ENCODE measurements at regions not wholly inside any gene's neighbourhood (a gene's known extent, or its start where the extent isn't known, plus 50 kb on each side); places are given as distances from the start of the nearest gene placed in this dataset.

- in situ Hi-C loops (cut with HindIII; ENCODE audit: low pct_unique_long_range_greater_than_20kb, low sequenced_read_pairs): no loop called here
- DNase-seq (ENCODE audit: low read depth, low spot score): no peak
These were observed 421.0 kb upstream of the THRB start for GRCh38 chr3:24915639-24916038.

- in situ Hi-C loops (cut with HindIII; ENCODE audit: low pct_unique_long_range_greater_than_20kb, low sequenced_read_pairs): no loop called here
- DNase-seq (ENCODE audit: low read depth, low spot score): no peak
These were observed 423.3 kb upstream of the THRB start for GRCh38 chr3:24917908-24918307.

GRCh38 chr3:24923570-24923969, 428.9 kb upstream of the THRB start:
- DNase-seq (ENCODE audit: low read depth, low spot score): no peak
- in situ Hi-C loops (cut with HindIII; ENCODE audit: low pct_unique_long_range_greater_than_20kb, low sequenced_read_pairs): no loop called here

- DNase-seq (ENCODE audit: low read depth, low spot score): no peak
- in situ Hi-C loops (cut with HindIII; ENCODE audit: low pct_unique_long_range_greater_than_20kb, low sequenced_read_pairs): no loop called here
These were observed 434.9 kb upstream of the THRB start for GRCh38 chr3:24929521-24929920.

DNA sequence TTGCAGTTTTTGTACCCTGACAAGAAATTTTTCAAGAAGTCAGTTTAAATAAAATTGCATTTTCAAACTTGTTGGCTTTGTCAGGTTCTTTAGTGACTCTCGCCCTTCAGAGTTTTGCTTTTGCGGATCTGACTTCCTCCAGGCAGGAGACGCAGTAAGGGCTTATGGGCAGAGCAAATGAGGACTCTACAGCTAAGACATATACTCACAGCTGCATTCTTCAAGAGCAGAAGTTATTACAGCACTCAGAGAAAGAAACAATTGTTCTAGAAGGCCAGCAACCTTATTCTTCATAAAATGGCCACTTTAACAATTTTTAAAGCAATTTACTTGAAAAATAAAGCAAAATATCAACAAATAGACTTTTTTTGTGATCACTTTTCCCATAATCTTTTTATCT, 438.8 kb upstream of the THRB start:
- DNase-seq (ENCODE audit: low read depth, low spot score): peak; percentile 26
- in situ Hi-C loops (cut with HindIII; ENCODE audit: low pct_unique_long_range_greater_than_20kb, low sequenced_read_pairs): no loop called here

DNA sequence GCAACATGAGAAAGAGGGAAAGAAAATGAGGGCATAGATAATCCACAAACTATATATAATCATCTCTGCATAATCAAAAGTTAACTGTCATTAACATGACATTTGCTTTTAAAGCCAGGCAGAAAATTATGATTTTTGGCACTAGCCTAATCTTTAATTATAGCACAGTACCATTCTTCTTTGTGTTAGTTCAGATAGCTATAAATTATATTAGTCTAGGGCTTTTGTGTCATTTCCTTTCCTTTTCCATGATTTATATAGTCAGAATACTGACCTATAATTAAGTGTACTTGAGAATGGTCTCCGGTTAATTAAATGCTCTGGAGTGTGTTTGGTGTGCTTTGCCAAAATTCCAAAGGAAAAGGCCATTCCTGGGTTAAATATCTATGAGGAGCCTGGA, 441.9 kb upstream of the THRB start:
- in situ Hi-C loops (cut with HindIII; ENCODE audit: low pct_unique_long_range_greater_than_20kb, low sequenced_read_pairs): no loop called here
- DNase-seq (ENCODE audit: low read depth, low spot score): no peak

- DNase-seq (ENCODE audit: low read depth, low spot score): no peak
- in situ Hi-C loops (cut with HindIII; ENCODE audit: low pct_unique_long_range_greater_than_20kb, low sequenced_read_pairs): no loop called here
These were observed 442.6 kb upstream of the THRB start for GRCh38 chr3:24937228-24937627.

- no peak for DNase-seq (ENCODE audit: low read depth, low spot score)
- in situ Hi-C loops (cut with HindIII; ENCODE audit: low pct_unique_long_range_greater_than_20kb, low sequenced_read_pairs): no loop called here
These were observed 443.1 kb upstream of the THRB start for GRCh38 chr3:24937780-24938179.

GRCh38 chr3:24943961-24944360, 449.3 kb upstream of the THRB start:
- peak; percentile 53 for DNase-seq (ENCODE audit: low read depth, low spot score)
- in situ Hi-C loops (cut with HindIII; ENCODE audit: low pct_unique_long_range_greater_than_20kb, low sequenced_read_pairs): no loop called here

DNA sequence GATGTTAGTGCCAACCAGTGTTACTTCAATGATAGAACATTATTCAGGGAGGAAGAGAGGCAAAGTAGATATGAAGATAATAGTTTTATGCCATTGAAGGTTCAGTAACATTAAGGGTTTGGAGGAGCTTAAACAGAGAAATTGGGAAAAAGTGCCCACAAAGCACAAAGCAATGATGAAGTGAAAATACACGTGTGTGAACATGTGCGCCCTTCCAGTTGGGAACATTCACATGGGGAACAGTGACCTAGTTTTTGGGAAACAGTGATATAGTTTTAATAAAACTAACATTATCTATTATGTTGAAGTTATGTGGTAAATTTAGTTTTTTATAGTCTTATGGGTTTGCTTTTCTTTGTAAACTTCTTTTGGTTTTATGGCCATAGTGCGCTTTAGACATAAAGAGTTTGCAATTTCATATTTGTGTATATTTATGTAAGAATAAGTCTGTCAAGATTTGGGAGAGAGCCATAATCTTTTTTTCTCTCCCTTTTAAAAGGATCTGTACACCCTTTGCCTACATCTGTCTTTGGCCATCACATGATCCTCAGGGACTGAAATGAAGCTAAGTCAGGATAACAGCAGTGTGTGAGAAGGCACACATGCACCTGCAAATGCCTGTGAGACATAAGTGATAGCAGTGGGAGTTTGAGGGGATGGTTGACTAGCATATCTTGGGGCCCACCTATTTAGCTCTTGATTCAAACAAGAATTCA, 450.3 kb upstream of the THRB start:
- in situ Hi-C loops (cut with HindIII; ENCODE audit: low pct_unique_long_range_greater_than_20kb, low sequenced_read_pairs): no loop called here
- no peak for DNase-seq (ENCODE audit: low read depth, low spot score)

GRCh38 chr3:24945563-24945962, 450.9 kb upstream of the THRB start:
- no peak for DNase-seq (ENCODE audit: low read depth, low spot score)
- in situ Hi-C loops (cut with HindIII; ENCODE audit: low pct_unique_long_range_greater_than_20kb, low sequenced_read_pairs): no loop called here

- DNase-seq (ENCODE audit: low read depth, low spot score): no peak
- in situ Hi-C loops (cut with HindIII; ENCODE audit: low pct_unique_long_range_greater_than_20kb, low sequenced_read_pairs): no loop called here
These were observed 452.5 kb upstream of the THRB start for GRCh38 chr3:24947103-24947502.

DNA sequence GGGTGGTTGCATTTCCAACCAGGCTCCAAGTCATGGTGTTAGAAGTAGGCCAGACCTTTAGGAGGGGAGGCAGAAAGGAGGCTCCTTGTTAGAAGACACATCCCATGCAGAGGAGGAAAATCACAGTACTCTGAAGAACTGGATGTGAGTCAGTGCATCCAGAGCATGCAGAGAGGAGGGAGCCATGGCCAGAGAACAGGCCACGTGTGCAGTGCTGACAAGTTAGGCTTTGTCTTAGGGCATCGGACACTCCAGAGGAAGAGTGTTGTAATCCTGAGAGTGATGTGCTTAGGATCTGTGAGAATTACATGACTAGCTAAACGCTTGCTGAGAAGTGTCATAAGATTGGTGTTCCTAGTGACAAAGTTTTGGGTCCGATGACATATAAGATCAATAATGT, 456.5 kb upstream of the THRB start:
- DNase-seq (ENCODE audit: low read depth, low spot score): peak; percentile 44
- in situ Hi-C loops (cut with HindIII; ENCODE audit: low pct_unique_long_range_greater_than_20kb, low sequenced_read_pairs): no loop called here

- in situ Hi-C loops (cut with HindIII; ENCODE audit: low pct_unique_long_range_greater_than_20kb, low sequenced_read_pairs): no loop called here
- no peak for DNase-seq (ENCODE audit: low read depth, low spot score)
These were observed 457.7 kb upstream of the THRB start for GRCh38 chr3:24952388-24952787.

DNA sequence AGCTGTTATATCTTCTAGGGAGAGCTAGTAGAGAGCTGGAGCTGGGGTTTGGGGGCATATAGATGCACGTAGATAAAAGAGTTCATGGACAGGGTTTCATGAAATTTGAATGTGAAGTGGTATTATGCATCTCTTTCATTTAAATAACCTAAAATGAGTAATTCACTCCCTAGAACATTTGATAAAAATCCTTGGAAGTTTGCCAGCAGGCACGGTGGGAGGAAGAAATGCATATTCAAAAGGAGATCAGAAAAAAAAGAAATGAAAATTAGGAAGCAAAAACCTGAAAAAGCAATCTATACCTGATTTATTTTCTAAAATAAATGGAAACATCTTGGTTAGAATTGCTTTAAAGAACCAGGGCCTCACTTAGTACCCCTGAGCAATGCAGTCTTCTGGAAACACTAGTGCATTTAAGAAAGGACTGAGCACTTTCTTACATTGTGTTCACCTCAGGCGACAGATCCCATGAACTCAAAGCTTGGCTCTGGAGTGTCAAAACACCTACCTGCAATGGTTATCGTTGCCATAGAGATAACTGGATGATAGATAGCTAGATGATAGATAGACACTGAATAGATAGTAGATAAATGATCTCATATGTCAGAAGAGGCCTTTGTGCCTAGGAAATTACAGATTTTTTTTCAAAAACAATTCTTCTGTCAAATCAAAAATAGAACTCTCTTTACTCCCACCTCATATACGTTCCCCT, 458.6 kb upstream of the THRB start:
- in situ Hi-C loops (cut with HindIII; ENCODE audit: low pct_unique_long_range_greater_than_20kb, low sequenced_read_pairs): no loop called here
- no peak for DNase-seq (ENCODE audit: low read depth, low spot score)

- in situ Hi-C loops (cut with HindIII; ENCODE audit: low pct_unique_long_range_greater_than_20kb, low sequenced_read_pairs): no loop called here
- no peak for DNase-seq (ENCODE audit: low read depth, low spot score)
These were observed 462.0 kb upstream of the THRB start for GRCh38 chr3:24956613-24957012.

DNA sequence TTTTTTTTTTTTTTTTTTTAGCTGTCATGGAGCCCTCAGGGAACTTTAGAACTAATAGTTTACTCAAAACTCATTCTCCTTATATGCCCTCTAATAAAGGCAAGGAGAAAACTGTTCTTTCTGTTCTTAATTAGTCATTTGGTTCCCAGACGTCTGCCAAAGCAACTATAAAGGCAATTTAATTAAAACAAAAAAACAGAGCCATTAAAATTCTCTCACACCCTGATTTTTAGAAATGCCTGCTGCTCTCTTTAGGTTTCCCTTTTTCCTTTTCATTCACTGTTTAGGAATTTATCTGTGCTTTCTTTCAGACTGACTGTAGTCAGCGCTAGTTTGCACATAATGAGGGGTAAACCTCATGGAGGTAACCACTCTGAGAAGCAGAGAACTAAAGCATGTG, 463.6 kb upstream of the THRB start:
- in situ Hi-C loops (cut with HindIII; ENCODE audit: low pct_unique_long_range_greater_than_20kb, low sequenced_read_pairs): no loop called here
- no peak for DNase-seq (ENCODE audit: low read depth, low spot score)

DNA sequence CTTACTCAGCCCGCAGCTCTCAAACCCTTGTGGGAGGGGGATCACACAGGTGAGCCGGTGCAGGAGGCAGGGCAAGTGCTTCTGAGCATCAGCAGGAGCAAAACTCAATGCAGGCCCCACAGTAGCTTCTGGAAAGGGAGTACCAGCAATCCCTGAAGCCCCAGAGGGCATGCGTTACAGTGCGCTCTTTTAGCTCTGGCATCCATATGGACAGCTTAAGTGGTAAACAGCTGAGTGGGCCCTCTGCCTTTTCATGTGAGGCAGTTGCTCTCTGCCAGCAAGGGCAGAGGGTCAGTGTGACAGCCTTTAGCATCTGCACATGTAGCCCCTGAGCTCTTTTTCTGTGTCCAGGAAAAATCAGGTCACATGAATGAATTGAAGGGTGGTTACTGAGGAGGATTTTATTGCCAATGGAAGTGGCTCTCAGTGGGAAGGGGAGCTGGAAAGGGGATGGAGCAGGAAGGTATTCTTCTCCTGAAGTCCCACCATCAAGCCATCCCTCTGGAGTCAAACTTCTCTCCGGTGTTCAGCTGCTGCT, 464.3 kb upstream of the THRB start:
- no peak for DNase-seq (ENCODE audit: low read depth, low spot score)
- in situ Hi-C loops (cut with HindIII; ENCODE audit: low pct_unique_long_range_greater_than_20kb, low sequenced_read_pairs): no loop called here

All from SK-MEL-5 (cell line).